DOHH2 (cell line): ENCODE measurements at regions not wholly inside any gene's neighbourhood (a gene's known extent, or its start where the extent isn't known, plus 50 kb on each side); places are given as distances from the start of the nearest gene placed in this dataset.

Experiments
- H3F3A ChIP-seq: fragments of 200-600 bp; sonication (generic), shearing (Covaris generic); 2 replicates; pipeline ENCODE4 v1.6.0; 2016; ENCODE audit warnings: antibody characterized with exemption, mild to moderate bottlenecking; ENCODE audit not compliant: control insufficient read depth, insufficient read depth
- H3K27ac ChIP-seq: fragments of 200-600 bp; sonication (generic); 2 replicates; pipeline ENCODE4 v1.5.1; 2014; ENCODE audit warnings: low read depth, mild to moderate bottlenecking, low read length, moderate library complexity
- H3K27me3 ChIP-seq: fragments of 200-600 bp; sonication (generic); 2 replicates; pipeline ENCODE4 v1.6.1; 2014; ENCODE audit warnings: mild to moderate bottlenecking, low read length, mixed read lengths; ENCODE audit not compliant: control insufficient read depth
- H3K36me3 ChIP-seq: fragments of 200-600 bp; sonication (generic); 2 replicates; pipeline ENCODE4 v1.6.1; 2014; ENCODE audit warnings: mild to moderate bottlenecking, low read length, moderate library complexity, mixed read lengths; ENCODE audit not compliant: control insufficient read depth
- H3K4me1 ChIP-seq: fragments of 200-600 bp; sonication (generic); 2 replicates; pipeline ENCODE4 v1.6.1; 2014; ENCODE audit warnings: mild to moderate bottlenecking, low read length, mixed read lengths; ENCODE audit not compliant: control insufficient read depth
- H3K4me2 ChIP-seq: fragments of 200-600 bp; sonication (generic); 2 replicates; pipeline ENCODE4 v1.6.0; 2014; ENCODE audit warnings: mild to moderate bottlenecking, low read length, moderate library complexity
- H3K4me3 ChIP-seq: fragments of 200-600 bp; sonication (generic); 2 replicates; pipeline ENCODE4 v1.5.1; 2014; ENCODE audit warnings: mild to moderate bottlenecking, low read length, mixed read lengths
- H3K79me2 ChIP-seq: fragments of 200-600 bp; sonication (generic); 2 replicates; pipeline ENCODE4 v1.6.1; 2014; ENCODE audit warnings: mild to moderate bottlenecking, low read length, mixed read lengths; ENCODE audit not compliant: control insufficient read depth
- H3K9me2 ChIP-seq: fragments of 200-600 bp; sonication (generic); replicated peaks from 2 replicates; pipeline ENCODE4 v1.6.1; 2014; ENCODE audit warnings: mild to moderate bottlenecking, low read length, mixed read lengths; ENCODE audit not compliant: control insufficient read depth
- H3K9me3 ChIP-seq: fragments of 200-600 bp; sonication (generic); 2 replicates; pipeline ENCODE4 v1.6.1; 2014; ENCODE audit warnings: antibody characterized with exemption, low read length, mixed read lengths; ENCODE audit not compliant: control insufficient read depth, insufficient read depth
- H4K20me1 ChIP-seq: fragments of 200-600 bp; sonication (generic); 2 replicates; pipeline ENCODE4 v1.6.0; 2014; ENCODE audit warnings: low read depth, mild to moderate bottlenecking, antibody characterized with exemption, low read length, moderate library complexity; ENCODE audit not compliant: control insufficient read depth, insufficient read depth
- EZH2phosphoT487 ChIP-seq: fragments of 200-600 bp; sonication (generic); IDR thresholded peaks from 2 replicates; pipeline ENCODE4 v1.6.1; 2017; ENCODE audit warnings: borderline replicate concordance, mild to moderate bottlenecking, antibody characterized with exemption, low read length, moderate library complexity, mixed read lengths
- TF ChIP-seq, protein P1 (sequence below): fragments of 200-600 bp; sonication (generic); IDR thresholded peaks from one replicate; pipeline ENCODE4 v1.5.1; 2014; ENCODE audit warnings: antibody characterized with exemption, mild to moderate bottlenecking, low read depth, low read length; ENCODE audit not compliant: poor library complexity, severe bottlenecking

DNA sequence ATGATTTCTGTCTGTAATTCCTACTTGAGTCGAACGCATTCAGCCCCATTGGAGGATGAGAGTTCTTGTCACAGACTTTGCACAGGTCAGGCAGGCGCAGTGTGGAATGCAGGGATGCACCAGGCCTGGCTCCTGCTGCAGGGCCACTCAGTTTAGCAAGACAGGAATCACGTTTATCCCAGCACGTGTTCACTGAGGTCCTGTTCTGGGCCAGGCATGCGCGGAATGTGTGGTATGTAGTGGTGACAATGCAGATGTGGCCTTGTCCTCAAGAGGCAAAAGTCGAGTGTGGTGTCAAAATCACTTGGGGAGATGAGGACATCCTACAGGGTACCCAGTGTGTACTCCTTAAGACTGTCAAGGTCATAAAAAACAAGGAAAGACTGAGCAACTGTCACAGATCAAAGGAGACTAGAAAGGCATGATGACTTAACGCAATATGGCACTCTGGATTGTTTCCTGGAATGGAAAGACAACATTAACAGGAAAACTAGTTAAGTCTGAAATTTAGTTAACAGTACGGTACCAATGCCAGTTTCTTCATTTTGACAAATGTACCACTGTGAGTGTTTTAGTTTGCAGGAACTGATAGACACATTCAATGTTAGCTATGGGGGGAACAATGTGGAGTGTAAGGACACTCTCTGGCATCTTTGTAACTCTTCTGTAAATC lies 121.5 kb upstream of the ADAMTS18 start:
- Histone ChIP-seq H3K4me3 (no peak overlapping the region), H3K79me2 (no peaks in the 10 kb centered on the region), H4K20me1 (no peaks in the 10 kb centered on the region), H3K9me3 (no peaks in the 10 kb centered on the region), H3K4me1 (no peaks in the 10 kb centered on the region), H3K27ac (no peak overlapping the region), H3K9me2 (no peaks in the 10 kb centered on the region), H3K36me3 (no peaks in the 10 kb centered on the region), H3F3A (no peaks in the 10 kb centered on the region), H3K27me3 (no peaks in the 10 kb centered on the region), H3K4me2 (no peak overlapping the region)
- TF ChIP-seq, protein P1, sequence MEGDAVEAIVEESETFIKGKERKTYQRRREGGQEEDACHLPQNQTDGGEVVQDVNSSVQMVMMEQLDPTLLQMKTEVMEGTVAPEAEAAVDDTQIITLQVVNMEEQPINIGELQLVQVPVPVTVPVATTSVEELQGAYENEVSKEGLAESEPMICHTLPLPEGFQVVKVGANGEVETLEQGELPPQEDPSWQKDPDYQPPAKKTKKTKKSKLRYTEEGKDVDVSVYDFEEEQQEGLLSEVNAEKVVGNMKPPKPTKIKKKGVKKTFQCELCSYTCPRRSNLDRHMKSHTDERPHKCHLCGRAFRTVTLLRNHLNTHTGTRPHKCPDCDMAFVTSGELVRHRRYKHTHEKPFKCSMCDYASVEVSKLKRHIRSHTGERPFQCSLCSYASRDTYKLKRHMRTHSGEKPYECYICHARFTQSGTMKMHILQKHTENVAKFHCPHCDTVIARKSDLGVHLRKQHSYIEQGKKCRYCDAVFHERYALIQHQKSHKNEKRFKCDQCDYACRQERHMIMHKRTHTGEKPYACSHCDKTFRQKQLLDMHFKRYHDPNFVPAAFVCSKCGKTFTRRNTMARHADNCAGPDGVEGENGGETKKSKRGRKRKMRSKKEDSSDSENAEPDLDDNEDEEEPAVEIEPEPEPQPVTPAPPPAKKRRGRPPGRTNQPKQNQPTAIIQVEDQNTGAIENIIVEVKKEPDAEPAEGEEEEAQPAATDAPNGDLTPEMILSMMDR = no peak
- no peak for TF ChIP-seq EZH2phosphoT487

DNA sequence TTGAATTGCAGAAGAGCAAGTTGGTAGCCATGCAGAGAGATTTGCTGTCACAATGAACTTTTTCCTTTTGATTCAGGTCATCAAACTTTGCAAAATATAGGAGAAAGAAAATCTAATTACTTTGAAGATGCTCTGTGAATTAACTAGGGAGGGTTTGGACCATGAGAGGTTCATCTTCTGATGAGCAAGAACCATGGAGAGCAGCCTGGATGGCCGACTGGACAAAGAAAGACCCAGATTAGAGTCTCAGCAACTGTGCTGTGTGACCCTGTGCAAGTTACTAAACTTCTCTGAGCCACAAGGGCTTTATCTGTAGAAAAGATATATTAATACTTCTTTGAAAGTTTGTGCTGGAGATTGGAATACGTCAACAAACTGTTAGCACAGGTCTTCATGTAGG lies 122.6 kb upstream of the ADAMTS18 start:
- no peaks in the 10 kb centered on the region for H3K79me2 ChIP-seq
- H3K4me2 ChIP-seq = no peak overlapping the region
- no peaks in the 10 kb centered on the region for H4K20me1 ChIP-seq
- H3F3A ChIP-seq = no peaks in the 10 kb centered on the region
- no peak overlapping the region for H3K4me3 ChIP-seq
- no peaks in the 10 kb centered on the region for H3K27me3 ChIP-seq
- no peaks in the 10 kb centered on the region for H3K9me3 ChIP-seq
- H3K36me3 ChIP-seq = no peaks in the 10 kb centered on the region
- H3K27ac ChIP-seq = no peak overlapping the region
- no peaks in the 10 kb centered on the region for H3K9me2 ChIP-seq
- no peaks in the 10 kb centered on the region for H3K4me1 ChIP-seq
- TF ChIP-seq, protein P1 = no peak
- no peak for TF ChIP-seq EZH2phosphoT487

DNA sequence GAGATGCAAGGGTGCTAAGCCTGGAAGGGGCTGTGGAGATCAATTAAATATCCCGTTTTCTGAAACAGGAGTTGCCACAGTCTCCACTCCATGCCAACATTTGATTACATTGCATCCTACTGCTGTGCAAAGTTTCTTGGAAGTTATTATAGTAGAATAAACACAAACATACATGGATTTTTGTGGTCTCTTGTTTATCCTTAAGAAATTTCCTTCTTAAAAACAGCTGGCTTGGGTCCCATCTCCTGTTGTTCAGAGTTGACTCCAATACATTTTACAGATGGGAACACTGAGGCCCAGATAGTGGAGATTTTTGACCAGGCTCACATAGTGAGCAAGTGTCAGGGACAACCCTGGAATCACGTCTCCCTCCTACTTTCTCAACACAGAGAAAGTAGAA lies 124.0 kb upstream of the ADAMTS18 start:
- Histone ChIP-seq H3K4me3 (no peak overlapping the region), H3K36me3 (no peaks in the 10 kb centered on the region), H3K4me2 (no peak overlapping the region), H3K4me1 (no peaks in the 10 kb centered on the region), H3K27ac (no peak overlapping the region), H3K9me3 (no peaks in the 10 kb centered on the region), H4K20me1 (no peaks in the 10 kb centered on the region), H3K27me3 (no peaks in the 10 kb centered on the region), H3K79me2 (no peaks in the 10 kb centered on the region), H3F3A (no peaks in the 10 kb centered on the region), H3K9me2 (no peaks in the 10 kb centered on the region)
- TF ChIP-seq, protein P1 = no peak
- TF ChIP-seq EZH2phosphoT487 = no peak

DNA sequence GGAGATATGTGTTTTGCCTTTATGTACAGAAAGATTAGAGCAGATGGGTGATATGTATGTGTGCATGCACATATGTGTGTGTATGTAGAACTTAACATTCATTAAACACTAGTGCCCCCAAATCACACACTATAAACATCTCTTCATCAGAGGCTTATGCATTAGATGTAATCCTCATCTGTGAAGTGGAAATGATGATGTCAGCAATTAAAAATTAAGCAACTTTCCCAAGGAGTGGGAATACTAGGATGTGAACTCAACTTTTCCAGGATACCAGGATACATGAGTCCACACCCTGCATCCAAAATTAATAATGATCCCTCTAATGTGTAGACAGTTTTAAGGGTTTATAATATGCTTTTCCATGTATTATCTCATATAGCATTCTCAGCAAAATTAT lies 127.7 kb upstream of the ADAMTS18 start:
- Histone ChIP-seq H3K27ac (no peak overlapping the region), H3K4me2 (no peak overlapping the region), H3K36me3 (no peaks in the 10 kb centered on the region), H3F3A (no peaks in the 10 kb centered on the region), H3K79me2 (no peaks in the 10 kb centered on the region), H3K27me3 (peaks cover 4% of the 10 kb centered on the region), H3K9me3 (no peaks in the 10 kb centered on the region), H3K9me2 (no peaks in the 10 kb centered on the region), H4K20me1 (no peaks in the 10 kb centered on the region), H3K4me1 (no peaks in the 10 kb centered on the region), H3K4me3 (no peak overlapping the region)
- TF ChIP-seq, protein P1 = no peak
- no peak for TF ChIP-seq EZH2phosphoT487
